KMS-11 (cell line): ENCODE measurements at regions not wholly inside any gene's neighbourhood (a gene's known extent, or its start where the extent isn't known, plus 50 kb on each side); places are given as distances from the start of the nearest gene placed in this dataset.

Experiments used
- H2AFZ ChIP-seq: fragments of 200-600 bp; sonication (generic); 2 replicates; pipeline ENCODE4 v1.6.1; 2016; ENCODE audit warnings: antibody characterized with exemption, mixed run types, low read depth
- H3K27ac ChIP-seq: fragments of 200-600 bp; sonication (generic); 2 replicates; pipeline ENCODE4 v1.6.1; 2016; ENCODE audit warnings: mild to moderate bottlenecking, mixed run types
- H3K27me3 ChIP-seq: fragments of 200-600 bp; sonication (generic); 2 replicates; pipeline ENCODE4 v1.6.1; 2017; ENCODE audit warnings: mild to moderate bottlenecking, low read depth, mixed run types, moderate library complexity; ENCODE audit not compliant: insufficient read depth
- H3K36me3 ChIP-seq: fragments of 200-600 bp; sonication (generic); 2 replicates; pipeline ENCODE4 v1.6.1; 2017; ENCODE audit warnings: mild to moderate bottlenecking, mixed run types; ENCODE audit not compliant: insufficient read depth
- H3K4me1 ChIP-seq: fragments of 200-600 bp; sonication (generic); 2 replicates; pipeline ENCODE4 v1.6.1; 2016; ENCODE audit warnings: mild to moderate bottlenecking, low read depth, mixed run types; ENCODE audit not compliant: poor library complexity, severe bottlenecking
- H3K4me2 ChIP-seq: fragments of 200-600 bp; sonication (generic); 2 replicates; pipeline ENCODE4 v1.7.0; 2016; ENCODE audit warnings: mild to moderate bottlenecking, mixed run types
- H3K4me3 ChIP-seq: fragments of 200-600 bp; sonication (generic); IDR thresholded peaks from 2 replicates; pipeline ENCODE4 v1.6.1; 2017; ENCODE audit warnings: low read depth, low read length, mixed read lengths; ENCODE audit not compliant: insufficient read depth
- H3K79me2 ChIP-seq: fragments of 200-600 bp; sonication (generic); 2 replicates; pipeline ENCODE4 v1.6.1; 2016; ENCODE audit warnings: low read depth, mixed run types; ENCODE audit not compliant: insufficient read depth
- H3K9ac ChIP-seq: fragments of 200-600 bp; sonication (generic); 2 replicates; pipeline ENCODE4 v1.6.1; 2016; ENCODE audit warnings: mild to moderate bottlenecking, mixed run types
- H4K20me1 ChIP-seq: fragments of 200-600 bp; sonication (generic); 2 replicates; pipeline ENCODE4 v1.6.1; 2016; ENCODE audit warnings: mild to moderate bottlenecking, mixed run types; ENCODE audit not compliant: insufficient read depth
- TF ChIP-seq, protein P1 (sequence below): fragments of 200-600 bp; sonication (generic); conservative IDR thresholded peaks from 2 replicates; pipeline ENCODE4 v1.6.1; 2017; ENCODE audit warnings: low read depth, mild to moderate bottlenecking, antibody characterized with exemption, low read length, moderate library complexity, mixed read lengths

DNA sequence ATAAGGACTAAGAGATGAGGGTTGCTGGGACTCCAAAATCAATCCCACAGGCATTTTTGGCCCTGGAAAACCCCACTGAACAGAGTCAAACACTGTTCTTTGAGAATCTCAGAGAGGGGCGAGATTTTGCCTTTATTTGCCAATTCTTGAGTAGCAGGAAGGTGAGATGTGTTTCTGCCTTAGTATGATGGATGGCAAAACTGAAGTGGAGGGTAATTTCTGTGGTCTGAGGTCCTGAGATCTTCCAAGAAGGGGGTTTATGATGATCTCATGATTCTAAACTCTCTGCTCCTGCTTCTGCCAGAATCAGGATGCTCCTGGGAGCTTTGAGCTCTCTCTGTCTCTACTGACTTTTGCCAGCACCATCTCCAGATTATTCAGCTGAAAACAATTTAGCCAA lies 174.8 kb upstream of the CLINT1 start:
- no peaks in the 10 kb centered on the region for H4K20me1 ChIP-seq
- TF ChIP-seq, protein P1, sequence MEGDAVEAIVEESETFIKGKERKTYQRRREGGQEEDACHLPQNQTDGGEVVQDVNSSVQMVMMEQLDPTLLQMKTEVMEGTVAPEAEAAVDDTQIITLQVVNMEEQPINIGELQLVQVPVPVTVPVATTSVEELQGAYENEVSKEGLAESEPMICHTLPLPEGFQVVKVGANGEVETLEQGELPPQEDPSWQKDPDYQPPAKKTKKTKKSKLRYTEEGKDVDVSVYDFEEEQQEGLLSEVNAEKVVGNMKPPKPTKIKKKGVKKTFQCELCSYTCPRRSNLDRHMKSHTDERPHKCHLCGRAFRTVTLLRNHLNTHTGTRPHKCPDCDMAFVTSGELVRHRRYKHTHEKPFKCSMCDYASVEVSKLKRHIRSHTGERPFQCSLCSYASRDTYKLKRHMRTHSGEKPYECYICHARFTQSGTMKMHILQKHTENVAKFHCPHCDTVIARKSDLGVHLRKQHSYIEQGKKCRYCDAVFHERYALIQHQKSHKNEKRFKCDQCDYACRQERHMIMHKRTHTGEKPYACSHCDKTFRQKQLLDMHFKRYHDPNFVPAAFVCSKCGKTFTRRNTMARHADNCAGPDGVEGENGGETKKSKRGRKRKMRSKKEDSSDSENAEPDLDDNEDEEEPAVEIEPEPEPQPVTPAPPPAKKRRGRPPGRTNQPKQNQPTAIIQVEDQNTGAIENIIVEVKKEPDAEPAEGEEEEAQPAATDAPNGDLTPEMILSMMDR: no peak
- H3K4me2 ChIP-seq: no peak overlapping the region

DNA sequence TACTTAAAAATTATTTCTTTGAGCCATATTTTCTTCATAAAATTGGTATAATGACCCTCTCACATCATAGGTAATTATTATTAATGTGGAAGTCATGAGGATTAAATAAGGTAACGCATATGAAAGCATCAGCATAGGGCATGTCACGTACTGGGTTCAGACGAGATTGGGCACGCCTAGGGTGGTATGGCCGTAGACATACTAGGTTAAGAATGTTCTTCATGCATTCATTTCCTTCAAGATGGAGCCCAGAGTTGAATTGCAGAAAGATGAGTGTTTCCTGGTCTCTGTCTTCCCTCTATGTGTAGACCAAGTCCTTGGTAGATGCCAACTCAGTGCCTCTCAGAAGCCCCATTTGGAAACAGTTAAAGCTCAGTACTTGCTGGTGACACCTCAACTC lies 174.1 kb upstream of the CLINT1 start:
- Histone ChIP-seq H3K4me2 (no peak overlapping the region), H3K9ac (no peak overlapping the region), H3K27ac (no peak overlapping the region), H4K20me1 (no peaks in the 10 kb centered on the region), H3K4me3 (no peak overlapping the region), H3K79me2 (no peaks in the 10 kb centered on the region), H3K27me3 (no peaks in the 10 kb centered on the region), H3K4me1 (peaks cover 4% of the 10 kb centered on the region), H2AFZ (no peak overlapping the region), H3K36me3 (no peaks in the 10 kb centered on the region)
- TF ChIP-seq, protein P1: no peak

More for the DNA sequence above, 174.8 kb upstream of the CLINT1 start:
- Histone ChIP-seq H3K4me1 (peaks cover 10% of the 10 kb centered on the region), H3K27ac (no peak overlapping the region), H3K79me2 (no peaks in the 10 kb centered on the region), H3K36me3 (no peaks in the 10 kb centered on the region), H3K4me3 (no peak overlapping the region), H2AFZ (no peak overlapping the region), H3K27me3 (no peaks in the 10 kb centered on the region), H3K9ac (no peak overlapping the region)

- H3K9ac ChIP-seq: no peak overlapping the region
- H3K4me1 ChIP-seq: no peaks in the 10 kb centered on the region
- TF ChIP-seq, protein P1: no peak
- H2AFZ ChIP-seq: no peak overlapping the region
- no peak overlapping the region for H3K4me3 ChIP-seq
- no peaks in the 10 kb centered on the region for H4K20me1 ChIP-seq
- H3K79me2 ChIP-seq: no peaks in the 10 kb centered on the region
- no peaks in the 10 kb centered on the region for H3K27me3 ChIP-seq
- H3K4me2 ChIP-seq: no peak overlapping the region
- H3K36me3 ChIP-seq: no peaks in the 10 kb centered on the region
- H3K27ac ChIP-seq: no peak overlapping the region
Observed at GRCh38 chr5:158032246-158032645, 173.3 kb upstream of the CLINT1 start.

DNA sequence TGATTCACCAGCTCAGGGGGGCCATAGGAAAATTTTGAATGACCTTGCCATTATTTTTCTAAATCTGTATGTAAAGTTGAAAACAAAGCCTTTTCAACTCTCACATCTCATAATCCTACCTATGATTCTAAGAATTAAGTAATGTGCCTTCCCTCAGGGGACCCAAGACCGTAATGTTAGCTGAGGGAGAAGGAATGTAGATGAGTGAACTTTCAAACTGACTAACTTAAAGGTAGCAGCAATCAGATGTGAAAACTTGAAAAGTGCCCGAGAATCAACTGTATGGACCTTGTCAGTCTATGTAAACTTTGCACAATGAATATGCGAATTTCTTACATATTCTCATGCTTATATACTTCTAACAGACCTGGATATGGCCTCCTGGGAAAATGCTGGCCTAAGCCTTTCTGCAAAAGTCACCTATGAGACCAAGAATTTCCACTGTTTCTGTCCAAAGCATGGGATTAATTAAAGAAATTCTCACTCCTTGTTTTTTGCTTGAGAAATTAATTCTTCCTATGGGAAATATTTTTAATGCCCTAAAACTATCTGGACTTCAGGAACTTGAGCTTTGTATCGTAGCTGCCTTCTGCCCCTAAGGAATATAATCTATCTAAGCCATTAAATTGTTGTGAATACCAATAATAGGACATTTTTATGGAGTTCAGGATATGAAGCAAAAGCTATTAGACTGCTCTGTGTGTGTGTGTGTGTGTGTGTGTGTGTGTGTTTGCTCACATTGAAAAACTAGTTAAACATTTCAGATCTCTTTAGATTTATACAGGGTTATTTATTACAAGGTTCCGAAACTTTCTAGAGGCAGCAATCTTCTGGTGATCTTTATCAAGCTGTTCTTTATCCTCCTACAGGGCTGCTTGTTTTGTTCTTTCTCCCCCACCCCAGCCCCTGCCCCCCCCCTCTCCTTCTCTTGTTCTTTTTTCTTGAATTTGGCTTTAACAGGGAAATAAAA lies 169.1 kb upstream of the CLINT1 start:
- H3K36me3 ChIP-seq: no peaks in the 10 kb centered on the region
- no peaks in the 10 kb centered on the region for H3K4me1 ChIP-seq
- no peak overlapping the region for H3K27ac ChIP-seq
- no peak overlapping the region for H3K9ac ChIP-seq
- H3K27me3 ChIP-seq: no peaks in the 10 kb centered on the region
- no peak overlapping the region for H2AFZ ChIP-seq
- H3K79me2 ChIP-seq: no peaks in the 10 kb centered on the region
- no peak overlapping the region for H3K4me3 ChIP-seq
- TF ChIP-seq, protein P1: no peak
- no peaks in the 10 kb centered on the region for H4K20me1 ChIP-seq
- H3K4me2 ChIP-seq: no peak overlapping the region
